ENCODE measurements at regions not wholly inside any gene's neighbourhood (a gene's known extent, or its start where the extent isn't known, plus 50 kb on each side); places are given as distances from the start of the nearest gene placed in this dataset.

- no peak for TF ChIP-seq ZNF462 (CRISPR knock-in tag; IDR thresholded peaks at IDR 0.05)
Observed at GRCh38 chr12:110983811-110984210, 63.4 kb upstream of the MYL2 start (continued).

- no peaks in the 10 kb centered on the region; the same call in 2 of the 3 replicates for H3K9me3 Mint-ChIP-seq
- H3K27me3 Mint-ChIP-seq (ENCODE audit: insufficient read depth, low read depth, poor library complexity), result peaks cover 4% of the 10 kb centered on the region
- Histone ChIP-seq H3K9me2 (ENCODE audit: insufficient read depth) (no peaks in the 10 kb centered on the region), H3K4me2 (no peak overlapping the region), H3K4me1 (ENCODE audit: insufficient read depth) (no peaks in the 10 kb centered on the region), H3K36me3 (ENCODE audit: insufficient read depth) (no peaks in the 10 kb centered on the region), H2AFZ (0 out of 2 replicates have a peak overlapping the region, but pooled peaks have one; percentile 52), H3K4me3 (no peak overlapping the region), H3K27me3 (ENCODE audit: insufficient read depth) (no peaks in the 10 kb centered on the region), H4K20me1 (replicated peaks; ENCODE audit: insufficient read depth) (no peaks in the 10 kb centered on the region), H3F3A (replicated peaks; ENCODE audit: low read depth) (no peaks in the 10 kb centered on the region), H3K27ac (ENCODE audit: low read depth) (no peak overlapping the region), H3K79me2 (replicated peaks; ENCODE audit: insufficient read depth) (no peaks in the 10 kb centered on the region)
- ATAC-seq (peak; percentile 53), DNase-seq (ENCODE audit: low spot score) (no peak)
- TF ChIP-seq EZH2 (IDR thresholded peaks at IDR 0.05; ENCODE audit: low read depth, unreplicated experiment) (no peak), ETS1 (IDR thresholded peaks at IDR 0.05) (no peak), STAT1 (IDR thresholded peaks at IDR 0.05; ENCODE audit: unreplicated experiment) (no peak), CTCF (conservative IDR thresholded peaks at IDR 0.05; ENCODE audit: low read depth in 2 of 2) (no peak), ZNF114 (CRISPR knock-in tag; IDR thresholded peaks at IDR 0.05) (no peak), REST (IDR thresholded peaks at IDR 0.05; ENCODE audit: unreplicated experiment) (no peak), ZNF331 (CRISPR knock-in tag; IDR thresholded peaks at IDR 0.05; ENCODE audit: low read depth) (no peak), POLR2AphosphoS5 (IDR thresholded peaks at IDR 0.05; ENCODE audit: low read depth) (no peak), CREB1 (CRISPR knock-in tag; IDR thresholded peaks at IDR 0.05; ENCODE audit: low read depth) (no peak), JUNB (IDR thresholded peaks at IDR 0.05; ENCODE audit: unreplicated experiment) (no peak), EZH2phosphoT487 (IDR thresholded peaks at IDR 0.05; ENCODE audit: unreplicated experiment) (no peak)
- H3K4me3 Mint-ChIP-seq, result no peak overlapping the region
- H3K36me3 Mint-ChIP-seq (ENCODE audit: low read depth), result no peaks in the 10 kb centered on the region
- no peak overlapping the region for H3K27ac Mint-ChIP-seq
- H3K4me1 Mint-ChIP-seq, result no peaks in the 10 kb centered on the region
Observed at GRCh38 chr12:110972866-110973265, 52.5 kb upstream of the MYL2 start.
